ENCODE measurements at regions not wholly inside any gene's neighbourhood (a gene's known extent, or its start where the extent isn't known, plus 50 kb on each side); places are given as distances from the start of the nearest gene placed in this dataset.

GRCh38 chr9:119941091-119941490 lies 571.9 kb upstream of the BRINP1 start (continued):
- TF ChIP-seq ZNF292 (tag by site-specific recombination; IDR thresholded peaks at IDR 0.05; ENCODE audit: borderline replicate concordance, low read depth) (no peak), AEBP2 (tag by site-specific recombination; IDR thresholded peaks at IDR 0.05; ENCODE audit: borderline replicate concordance) (no peak)

- no peaks in the 10 kb centered on the region for H3K4me1 ChIP-seq (ENCODE audit: control insufficient read depth, insufficient read depth, low read length)
- no peak for TF ChIP-seq ZBTB26 (tag by site-specific recombination; optimal IDR thresholded peaks at IDR 0.05)
- no peak for TF ChIP-seq ZNF302 (tag by site-specific recombination; IDR thresholded peaks at IDR 0.05; ENCODE audit: low read depth)
- no peak for TF ChIP-seq ZFP3 (tag by site-specific recombination; IDR thresholded peaks at IDR 0.05; ENCODE audit: low read depth)
- no peak for TF ChIP-seq ZNF223 (tag by site-specific recombination; IDR thresholded peaks at IDR 0.05)
- no peak for TF ChIP-seq HOXC10 (CRISPR knock-in tag; IDR thresholded peaks at IDR 0.05)
- no peak for TF ChIP-seq SP3 (tag by site-specific recombination; IDR thresholded peaks at IDR 0.05)
- no peak for TF ChIP-seq TRIM28 (IDR thresholded peaks at IDR 0.05; ENCODE audit: borderline replicate concordance, low read length)
- TF ChIP-seq ZNF133 (tag by site-specific recombination; IDR thresholded peaks at IDR 0.05): no peak
- no peak for TF ChIP-seq ZNF138 (tag by site-specific recombination; IDR thresholded peaks at IDR 0.05; ENCODE audit: borderline replicate concordance)
- no peak for TF ChIP-seq ZNF629 (tag by site-specific recombination; IDR thresholded peaks at IDR 0.05)
- TF ChIP-seq ZNF18 (tag by site-specific recombination; IDR thresholded peaks at IDR 0.05): no peak
- no peak for TF ChIP-seq ZNF221 (tag by site-specific recombination; IDR thresholded peaks at IDR 0.05; ENCODE audit: borderline replicate concordance)
- no peak for TF ChIP-seq ZNF280D (tag by site-specific recombination; IDR thresholded peaks at IDR 0.05)
- no peak for TF ChIP-seq ZNF558 (tag by site-specific recombination; IDR thresholded peaks at IDR 0.05)
- no peak for TF ChIP-seq ZNF146 (tag by site-specific recombination; IDR thresholded peaks at IDR 0.05)
- TF ChIP-seq ZBTB8A (tag by site-specific recombination; IDR thresholded peaks at IDR 0.05): no peak
- TF ChIP-seq ZNF24 (tag by site-specific recombination; IDR thresholded peaks at IDR 0.05): no peak
- no peak for TF ChIP-seq ZNF157 (tag by site-specific recombination; IDR thresholded peaks at IDR 0.05)
- TF ChIP-seq ZSCAN5A (tag by site-specific recombination; IDR thresholded peaks at IDR 0.05): no peak
- TF ChIP-seq ZNF19 (tag by site-specific recombination; IDR thresholded peaks at IDR 0.05; ENCODE audit: low read depth): no peak
- no peaks in the 10 kb centered on the region for H3K36me3 ChIP-seq (ENCODE audit: control insufficient read depth in 2 of 2, insufficient read depth in 1 of 2, low read length in 2 of 2)
- H3K27ac ChIP-seq (ENCODE audit: extremely low read depth, low read depth, low read length): no peak overlapping the region
- POLR2A ChIA-PET: no interaction called here
- H3K9me3 ChIP-seq (ENCODE audit: control insufficient read depth, insufficient read depth, low read depth, low read length): no peaks in the 10 kb centered on the region
- CTCF ChIA-PET: interaction anchor here (0.7 kb wide), 1 partner anchor 755 kb away, joined by 3 read pairs; no protein-coding TSS in a partner anchor
- no peak overlapping the region for H3K4me3 ChIP-seq (ENCODE audit: low read depth, low read length)
Observed at GRCh38 chr9:119938871-119939270, 569.6 kb upstream of the BRINP1 start.

All from HEK293 (cell line).